ENCODE measurements at regions not wholly inside any gene's neighbourhood (a gene's known extent, or its start where the extent isn't known, plus 50 kb on each side); places are given as distances from the start of the nearest gene placed in this dataset.

DNA sequence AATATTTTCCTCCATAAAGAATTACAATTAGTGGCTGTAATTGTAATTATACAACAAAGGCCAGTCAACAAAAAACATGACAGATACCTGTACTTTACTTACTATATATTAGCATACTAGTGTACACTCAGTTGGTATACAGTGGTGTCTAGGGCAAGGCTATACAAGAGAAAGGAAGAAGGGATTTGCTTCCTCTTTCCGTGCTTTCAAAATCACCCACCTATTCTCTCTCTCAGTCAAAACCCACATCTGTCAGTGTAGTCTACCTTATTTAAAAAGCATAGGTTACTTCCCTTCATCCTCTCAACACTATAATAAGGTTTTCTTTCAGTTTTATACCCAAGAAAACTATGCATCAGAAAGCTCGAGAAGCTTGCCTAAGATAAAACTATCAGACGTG lies 355.8 kb upstream of the NR5A2 start:
- TF ChIP-seq, protein P1, sequence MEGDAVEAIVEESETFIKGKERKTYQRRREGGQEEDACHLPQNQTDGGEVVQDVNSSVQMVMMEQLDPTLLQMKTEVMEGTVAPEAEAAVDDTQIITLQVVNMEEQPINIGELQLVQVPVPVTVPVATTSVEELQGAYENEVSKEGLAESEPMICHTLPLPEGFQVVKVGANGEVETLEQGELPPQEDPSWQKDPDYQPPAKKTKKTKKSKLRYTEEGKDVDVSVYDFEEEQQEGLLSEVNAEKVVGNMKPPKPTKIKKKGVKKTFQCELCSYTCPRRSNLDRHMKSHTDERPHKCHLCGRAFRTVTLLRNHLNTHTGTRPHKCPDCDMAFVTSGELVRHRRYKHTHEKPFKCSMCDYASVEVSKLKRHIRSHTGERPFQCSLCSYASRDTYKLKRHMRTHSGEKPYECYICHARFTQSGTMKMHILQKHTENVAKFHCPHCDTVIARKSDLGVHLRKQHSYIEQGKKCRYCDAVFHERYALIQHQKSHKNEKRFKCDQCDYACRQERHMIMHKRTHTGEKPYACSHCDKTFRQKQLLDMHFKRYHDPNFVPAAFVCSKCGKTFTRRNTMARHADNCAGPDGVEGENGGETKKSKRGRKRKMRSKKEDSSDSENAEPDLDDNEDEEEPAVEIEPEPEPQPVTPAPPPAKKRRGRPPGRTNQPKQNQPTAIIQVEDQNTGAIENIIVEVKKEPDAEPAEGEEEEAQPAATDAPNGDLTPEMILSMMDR (IDR thresholded peaks at IDR 0.05 in 4 of 5, conservative IDR thresholded peaks at IDR 0.05 in 1 of 5): no peak
- no peak for TF ChIP-seq POLR2A (IDR thresholded peaks at IDR 0.05)
- DNase-seq: no peak
- Histone ChIP-seq H3K4me3 (no peak overlapping the region), H3K36me3 (no peaks in the 10 kb centered on the region), H3K27ac (no peak overlapping the region), H3K9me3 (no peaks in the 10 kb centered on the region), H3K4me1 (no peaks in the 10 kb centered on the region), H3K27me3 (no peaks in the 10 kb centered on the region)
- in situ Hi-C loops (cut with MboI; ENCODE audit: low sequenced_read_pairs in 4 of 4): no loop called here
- intact Hi-C loops (cut with DNase I; ENCODE audit: low total_unique reads): no loop called here
- no peak for ATAC-seq

DNA sequence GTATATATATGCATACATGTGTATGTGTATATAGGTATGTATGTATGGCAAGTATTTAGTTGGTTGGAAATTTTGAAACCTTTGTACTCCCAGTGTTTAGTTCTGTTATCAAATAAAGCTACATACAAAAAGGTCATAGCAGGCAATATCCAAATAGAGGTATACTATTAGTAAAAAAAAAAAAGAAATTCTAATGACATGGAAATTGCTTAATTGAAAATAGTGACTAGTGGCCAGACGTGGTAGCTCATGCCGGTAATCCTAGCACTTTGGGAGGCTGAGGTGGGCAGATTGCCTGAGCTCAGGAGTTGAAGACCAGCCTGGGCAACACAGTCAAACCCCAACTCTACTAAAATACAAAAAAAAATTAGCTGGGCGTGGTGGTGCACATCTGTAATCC lies 351.6 kb upstream of the NR5A2 start:
- TF ChIP-seq, protein P1 (IDR thresholded peaks at IDR 0.05 in 4 of 5, conservative IDR thresholded peaks at IDR 0.05 in 1 of 5): no peak
- no peak for TF ChIP-seq POLR2A (IDR thresholded peaks at IDR 0.05)
- Histone ChIP-seq H3K27ac (no peak overlapping the region), H3K9me3 (no peaks in the 10 kb centered on the region), H3K27me3 (no peaks in the 10 kb centered on the region), H3K36me3 (no peaks in the 10 kb centered on the region), H3K4me1 (no peaks in the 10 kb centered on the region), H3K4me3 (no peak overlapping the region)
- intact Hi-C loops (cut with DNase I; ENCODE audit: low total_unique reads) (no loop called here), in situ Hi-C loops (cut with MboI; ENCODE audit: low sequenced_read_pairs in 4 of 4) (loop anchor here in 3 of 4 donors (25.0 kb wide), 2 partner anchors 611 to 636 kb away; no protein-coding TSS in a partner anchor)
- ATAC-seq (no peak), DNase-seq (no peak)

DNA sequence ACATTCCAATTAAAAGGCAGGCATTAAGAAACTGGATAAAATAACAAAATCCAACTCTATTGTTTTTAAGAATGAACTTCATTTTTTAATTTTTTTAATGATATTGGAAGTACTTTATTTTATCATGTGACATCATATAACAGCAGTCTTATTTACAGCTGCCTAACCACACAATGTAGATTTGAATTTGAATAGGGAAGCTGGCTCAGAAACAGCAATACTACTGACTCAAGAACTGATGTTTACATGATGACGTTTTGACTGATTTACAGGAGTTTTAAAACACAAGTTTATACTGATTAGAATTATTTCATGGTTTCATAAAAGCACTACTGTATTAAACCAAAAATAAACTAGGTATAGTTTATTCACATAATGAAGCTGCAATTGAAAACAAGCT lies 348.7 kb upstream of the NR5A2 start:
- TF ChIP-seq POLR2A (IDR thresholded peaks at IDR 0.05): no peak
- TF ChIP-seq, protein P1 (IDR thresholded peaks at IDR 0.05 in 4 of 5, conservative IDR thresholded peaks at IDR 0.05 in 1 of 5): no peak
- DNase-seq (no peak), ATAC-seq (no peak)
- no peaks in the 10 kb centered on the region for H3K27me3 ChIP-seq
- no peak overlapping the region for H3K4me3 ChIP-seq
- intact Hi-C loops (cut with DNase I; ENCODE audit: low total_unique reads): no loop called here
- no peak overlapping the region for H3K27ac ChIP-seq
- no peaks in the 10 kb centered on the region for H3K9me3 ChIP-seq
- no peaks in the 10 kb centered on the region for H3K36me3 ChIP-seq
- no peaks in the 10 kb centered on the region for H3K4me1 ChIP-seq
- in situ Hi-C loops (cut with MboI; ENCODE audit: low sequenced_read_pairs in 4 of 4): loop anchor here in 3 of 4 donors (25.0 kb wide), 2 partner anchors 609 to 634 kb away; no protein-coding TSS in a partner anchor

DNA sequence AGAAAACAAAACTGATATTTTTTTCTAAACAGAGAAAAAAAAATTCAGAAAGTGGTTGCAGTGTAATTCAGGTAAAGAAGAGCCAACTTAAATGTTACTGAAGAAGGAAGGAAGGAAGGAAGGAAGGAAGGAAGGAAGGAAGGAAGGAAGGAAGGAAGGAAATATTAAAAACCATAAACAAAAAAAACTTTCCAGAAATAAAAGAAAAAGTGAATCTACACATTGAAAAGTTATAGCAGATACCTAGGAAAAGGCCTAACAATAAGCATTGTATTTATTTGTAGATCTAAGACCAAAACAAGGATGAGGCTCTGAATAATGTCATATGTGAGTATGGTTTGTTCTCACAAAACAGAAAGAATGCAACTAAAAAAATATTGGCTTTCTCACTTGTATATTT lies 345.4 kb upstream of the NR5A2 start:
- no peak for TF ChIP-seq POLR2A (IDR thresholded peaks at IDR 0.05)
- TF ChIP-seq, protein P1 (IDR thresholded peaks at IDR 0.05 in 4 of 5, conservative IDR thresholded peaks at IDR 0.05 in 1 of 5): no peak
- Histone ChIP-seq H3K36me3 (no peaks in the 10 kb centered on the region), H3K4me1 (no peaks in the 10 kb centered on the region), H3K9me3 (no peaks in the 10 kb centered on the region), H3K4me3 (no peak overlapping the region), H3K27me3 (no peaks in the 10 kb centered on the region), H3K27ac (no peak overlapping the region)
- in situ Hi-C loops (cut with MboI; ENCODE audit: low sequenced_read_pairs in 4 of 4): loop anchor here (10.0 to 25.0 kb wide), 4 partner anchors 605 to 833 kb away; no protein-coding TSS in a partner anchor
- intact Hi-C loops (cut with DNase I; ENCODE audit: low total_unique reads): loop anchor here (5.0 to 10.0 kb wide), 2 partner anchors 805 to 833 kb away; no protein-coding TSS in a partner anchor
- DNase-seq (no peak), ATAC-seq (no peak)

Measured in gastrocnemius medialis (tissue), 4 donors.